ENCODE measurements at regions not wholly inside any gene's neighbourhood (a gene's known extent, or its start where the extent isn't known, plus 50 kb on each side); places are given as distances from the start of the nearest gene placed in this dataset.
"Not testable (repeated sequence)": the region's sequence is repeated elsewhere in the genome, so short reads cannot be mapped to it uniquely, and the experiment has no call there.

DNA sequence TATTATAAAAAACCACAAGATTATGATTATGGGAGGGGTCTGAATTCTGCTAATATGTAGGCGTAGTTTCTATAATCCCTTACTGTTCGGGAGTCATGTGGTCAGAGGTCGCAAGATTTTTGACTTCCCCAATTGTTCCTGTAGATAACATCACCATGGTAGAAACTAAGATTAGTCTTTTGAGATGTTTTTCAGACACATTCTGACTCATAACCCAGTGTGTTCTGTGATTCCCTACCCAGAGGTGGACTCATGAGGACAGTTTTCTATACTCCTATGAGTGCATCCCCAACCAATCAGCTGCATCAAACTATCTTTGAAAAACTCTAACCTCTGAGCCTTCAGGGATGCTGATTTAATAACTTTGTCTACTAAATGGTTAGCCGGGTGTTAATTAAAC is 175.5 kb downstream of the RFPL4B start:
- no peak for DNase-seq

DNA sequence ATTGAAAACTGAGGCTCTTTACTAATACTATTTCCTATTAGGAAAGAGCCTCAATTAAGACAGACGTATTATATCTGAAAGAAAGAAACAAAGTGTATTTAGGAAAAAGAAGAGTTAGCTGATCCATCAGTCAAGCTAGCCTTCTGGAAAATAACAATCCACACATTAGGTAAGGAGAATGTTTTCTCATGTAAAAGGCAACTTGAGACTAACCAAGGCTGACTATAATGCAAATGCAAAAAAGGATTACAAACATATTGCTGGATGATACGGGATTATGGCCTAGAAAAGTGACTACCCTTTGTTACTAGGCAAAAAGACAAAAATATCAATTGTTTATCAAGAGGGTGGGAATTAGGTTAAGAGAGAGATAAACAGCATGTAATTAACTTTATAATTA is 176.9 kb downstream of the RFPL4B start:
- DNase-seq = no peak

DNA sequence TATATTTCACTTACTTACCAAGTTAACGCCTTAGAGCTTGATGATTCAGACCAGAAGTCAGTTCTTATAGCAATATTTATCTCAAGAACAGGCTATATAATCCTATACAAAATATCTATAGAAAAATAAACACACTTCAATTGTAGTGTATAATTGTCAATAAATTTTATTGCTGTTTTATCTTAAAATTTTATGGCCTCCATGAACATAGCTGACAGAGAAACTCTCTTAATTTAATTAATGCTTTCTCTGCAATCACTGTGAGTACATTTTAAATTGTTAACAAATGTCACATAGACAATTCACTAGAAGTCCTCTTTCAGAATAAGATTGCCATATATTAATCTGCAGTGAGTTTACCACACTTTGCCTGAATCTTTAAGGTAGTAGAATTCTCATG is 178.6 kb downstream of the RFPL4B start:
- DNase-seq = no peak

DNA sequence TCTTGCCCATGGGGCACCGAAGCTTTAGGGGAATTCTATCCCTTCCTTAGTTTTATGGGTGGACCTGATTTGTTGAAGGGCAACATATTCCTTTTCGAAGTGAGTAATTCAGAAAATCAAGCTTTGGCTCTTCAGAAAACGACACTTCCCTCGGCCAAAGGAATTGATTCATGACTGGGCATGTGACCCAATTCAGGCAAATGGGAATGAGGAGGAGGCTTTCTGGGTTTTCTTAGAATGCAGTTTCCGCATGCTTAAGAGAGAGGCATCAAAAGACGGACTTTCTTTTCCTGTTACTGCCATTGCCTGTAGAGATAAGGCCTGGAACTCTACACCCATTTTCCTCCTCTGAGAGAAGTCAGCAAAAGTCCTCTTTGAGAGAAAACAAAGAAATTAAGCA is 179.5 kb downstream of the RFPL4B start:
- no peak for DNase-seq

DNA sequence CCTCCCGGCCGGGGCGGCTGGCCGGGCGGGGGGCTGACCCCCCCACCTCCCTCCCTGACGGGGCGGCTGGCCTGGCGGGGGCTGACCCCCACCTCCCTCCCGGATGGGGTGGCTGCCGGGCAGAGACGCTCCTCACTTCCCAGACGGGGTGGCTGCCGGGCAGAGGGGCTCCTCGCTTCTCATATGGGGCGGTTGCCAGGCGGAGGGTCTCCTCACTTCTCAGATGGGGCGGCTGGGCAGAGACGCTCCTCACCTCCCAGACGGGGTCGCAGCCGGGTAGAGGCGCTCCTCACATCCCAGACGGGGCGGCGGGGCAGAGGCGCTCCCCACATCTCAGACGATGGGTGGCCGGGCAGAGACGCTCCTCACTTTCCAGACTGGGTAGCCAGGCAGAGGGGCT is 181.2 kb downstream of the RFPL4B start:
- DNase-seq = not testable (repeated sequence)

DNA sequence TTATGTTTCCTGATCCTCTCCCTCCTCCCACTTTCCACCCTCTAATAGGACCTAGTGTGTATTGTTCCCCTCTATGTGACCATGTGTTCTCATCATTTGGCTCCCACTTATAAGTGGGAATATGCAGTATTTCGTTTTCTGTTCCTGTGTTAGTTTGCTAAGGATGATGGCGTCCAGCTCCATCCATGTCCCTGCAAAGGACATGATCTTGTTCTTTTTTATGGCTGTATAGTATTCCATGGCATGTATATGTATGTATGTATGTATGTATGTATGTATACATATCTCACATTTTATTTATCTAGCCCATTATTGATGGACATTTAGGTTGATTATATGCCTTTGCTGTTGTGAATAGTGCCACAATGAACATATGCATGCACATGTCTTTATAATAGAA is 188.7 kb downstream of the RFPL4B start:
- no peak for DNase-seq

DNA sequence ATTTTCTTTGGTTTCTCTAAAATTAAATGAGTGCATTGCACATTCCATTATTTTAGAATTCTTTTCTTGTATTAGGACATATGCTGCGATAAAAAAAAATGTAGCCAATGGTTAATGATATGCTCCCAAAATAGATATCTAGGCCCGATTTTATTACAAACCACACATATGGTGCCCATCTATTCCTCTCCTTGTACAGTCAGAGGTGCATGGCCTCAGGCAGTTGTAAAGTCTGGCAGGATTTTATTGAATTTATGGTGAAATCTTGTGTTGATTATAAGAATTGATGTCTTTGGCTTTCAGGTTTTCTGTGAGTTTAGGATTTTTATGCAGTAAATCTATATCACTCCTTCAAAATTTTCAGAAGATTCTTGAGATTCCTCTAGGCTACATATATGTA is 192.2 kb downstream of the RFPL4B start:
- no peak for DNase-seq

DNA sequence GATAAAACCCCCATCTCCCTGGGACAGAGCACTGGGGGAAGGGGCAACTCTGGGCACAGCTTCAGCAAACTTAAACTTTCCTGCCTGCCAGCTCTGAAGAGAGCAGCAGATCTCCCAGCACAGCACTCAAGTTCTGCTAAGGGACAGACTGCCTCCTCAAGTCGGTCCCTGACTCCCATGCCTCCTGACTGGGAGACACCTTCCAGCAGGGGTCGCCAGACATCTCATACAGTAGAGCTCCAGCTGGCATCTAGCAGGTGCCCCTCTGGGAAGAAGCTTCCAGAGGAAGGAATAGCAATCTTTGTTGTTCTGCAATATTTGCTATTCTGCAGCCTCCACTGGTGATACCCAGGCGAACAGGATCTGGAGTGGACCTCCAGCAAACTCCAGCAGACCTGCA is 194.7 kb downstream of the RFPL4B start:
- not testable (repeated sequence) for DNase-seq

DNA sequence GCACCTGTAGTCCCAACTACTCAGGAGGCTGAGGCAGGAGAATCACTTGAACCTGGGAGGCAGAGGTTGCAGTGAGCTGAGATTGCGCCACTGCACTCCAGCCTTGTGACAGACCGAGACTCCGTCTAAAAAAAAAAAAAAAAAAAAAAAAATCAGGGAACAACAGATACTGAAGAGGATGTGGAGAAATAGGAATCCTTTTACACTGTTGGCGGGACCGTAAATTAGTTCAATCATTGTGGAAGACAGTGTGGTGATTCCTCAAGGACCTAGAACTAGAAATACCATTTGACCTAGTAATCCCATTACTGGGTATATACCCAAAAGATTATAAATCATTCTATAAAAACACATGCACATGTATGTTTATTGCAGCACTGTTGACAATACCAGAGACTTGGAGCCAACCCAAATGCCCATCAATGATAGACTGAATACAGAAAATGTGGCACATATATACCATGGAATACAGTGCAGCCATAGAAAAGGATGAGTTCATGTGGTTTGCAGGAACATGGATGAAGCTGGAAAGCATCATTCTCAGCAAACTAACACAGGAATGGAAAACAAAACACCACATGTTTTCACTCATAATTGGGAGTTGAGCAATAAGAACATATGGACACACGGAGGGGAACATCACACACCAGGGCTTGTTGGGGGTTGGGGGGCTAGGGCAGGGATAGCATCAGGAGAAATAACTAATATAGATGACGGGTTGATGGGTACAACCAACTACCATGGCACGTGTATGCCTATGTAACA is 200.4 kb downstream of the RFPL4B start:
- DNase-seq = not testable (repeated sequence)

DNA sequence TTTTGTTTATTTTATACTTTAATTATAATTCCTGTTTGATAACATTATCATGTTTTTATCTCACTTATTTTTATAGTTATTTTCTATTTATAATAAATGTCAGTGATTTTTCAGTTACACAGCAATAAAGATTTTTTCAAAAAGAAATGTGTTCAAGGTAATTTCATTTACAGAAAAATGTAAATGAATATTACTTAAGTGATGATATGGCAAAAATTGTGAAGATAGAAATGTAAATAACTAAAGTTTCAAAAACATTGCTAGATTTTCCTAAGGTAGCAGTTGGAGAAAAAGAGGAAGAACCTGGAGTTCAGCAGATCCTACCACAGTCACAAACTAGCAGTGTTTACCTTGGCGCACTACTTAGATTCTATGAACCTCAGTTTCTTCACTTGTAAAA is 202.6 kb downstream of the RFPL4B start:
- DNase-seq = no peak

DNA sequence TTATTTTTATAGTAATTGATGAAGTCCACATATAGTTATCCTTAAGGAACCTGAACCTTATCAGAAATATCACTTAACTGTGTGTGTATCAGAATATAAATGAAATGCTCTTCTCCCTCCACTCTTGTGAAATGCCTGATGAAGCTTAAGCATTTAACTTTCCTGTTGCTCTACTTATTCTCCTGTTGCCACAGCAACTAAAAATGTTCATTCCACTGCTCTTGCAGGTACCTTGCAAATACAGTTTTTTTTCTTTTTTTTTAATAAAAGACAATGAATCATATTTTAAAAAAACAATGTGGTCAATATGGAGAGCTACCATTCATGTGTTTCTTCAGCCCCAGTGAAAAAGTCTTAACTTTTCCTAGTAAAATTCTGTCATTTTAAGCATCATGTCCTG is 210.3 kb downstream of the RFPL4B start:
- DNase-seq = no peak

DNA sequence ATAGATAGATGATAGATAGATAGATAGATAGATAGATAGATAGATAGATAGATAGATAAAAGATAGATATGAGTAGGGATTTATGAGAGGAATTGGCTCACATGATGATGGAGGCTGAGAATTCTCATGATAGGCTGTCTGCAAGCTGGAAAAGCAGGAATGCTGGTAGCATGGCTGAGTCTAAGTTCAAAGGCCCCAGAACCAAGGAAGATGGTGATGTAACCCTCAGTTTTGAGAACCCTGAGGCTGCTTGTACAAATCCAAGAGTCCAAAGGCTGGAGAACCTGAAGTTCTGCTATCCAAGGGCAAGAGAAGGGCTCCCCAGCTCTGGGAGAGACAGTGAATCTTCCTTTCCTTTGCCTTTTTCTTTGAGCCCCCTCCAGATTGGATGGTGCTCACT is 210.8 kb downstream of the RFPL4B start:
- DNase-seq = no peak

DNA sequence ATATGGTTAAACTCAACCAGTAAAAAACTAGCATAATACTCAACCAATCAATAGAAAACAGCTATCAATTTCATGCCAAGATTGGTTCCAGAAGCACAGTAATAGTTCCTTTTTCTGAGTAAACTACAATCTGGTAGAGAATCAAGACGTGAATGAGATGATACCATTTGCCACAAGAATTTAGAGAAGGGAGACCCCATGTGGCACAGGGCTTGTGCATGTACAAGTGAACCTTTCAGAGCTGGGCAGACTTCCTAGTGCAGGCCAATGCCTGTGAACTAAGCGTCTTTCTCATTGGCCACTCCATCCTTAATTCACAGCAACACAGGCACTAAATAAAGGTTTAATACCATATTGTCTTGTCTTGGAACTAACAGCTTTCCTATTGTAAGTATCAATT is 213.5 kb downstream of the RFPL4B start:
- DNase-seq = no peak

DNA sequence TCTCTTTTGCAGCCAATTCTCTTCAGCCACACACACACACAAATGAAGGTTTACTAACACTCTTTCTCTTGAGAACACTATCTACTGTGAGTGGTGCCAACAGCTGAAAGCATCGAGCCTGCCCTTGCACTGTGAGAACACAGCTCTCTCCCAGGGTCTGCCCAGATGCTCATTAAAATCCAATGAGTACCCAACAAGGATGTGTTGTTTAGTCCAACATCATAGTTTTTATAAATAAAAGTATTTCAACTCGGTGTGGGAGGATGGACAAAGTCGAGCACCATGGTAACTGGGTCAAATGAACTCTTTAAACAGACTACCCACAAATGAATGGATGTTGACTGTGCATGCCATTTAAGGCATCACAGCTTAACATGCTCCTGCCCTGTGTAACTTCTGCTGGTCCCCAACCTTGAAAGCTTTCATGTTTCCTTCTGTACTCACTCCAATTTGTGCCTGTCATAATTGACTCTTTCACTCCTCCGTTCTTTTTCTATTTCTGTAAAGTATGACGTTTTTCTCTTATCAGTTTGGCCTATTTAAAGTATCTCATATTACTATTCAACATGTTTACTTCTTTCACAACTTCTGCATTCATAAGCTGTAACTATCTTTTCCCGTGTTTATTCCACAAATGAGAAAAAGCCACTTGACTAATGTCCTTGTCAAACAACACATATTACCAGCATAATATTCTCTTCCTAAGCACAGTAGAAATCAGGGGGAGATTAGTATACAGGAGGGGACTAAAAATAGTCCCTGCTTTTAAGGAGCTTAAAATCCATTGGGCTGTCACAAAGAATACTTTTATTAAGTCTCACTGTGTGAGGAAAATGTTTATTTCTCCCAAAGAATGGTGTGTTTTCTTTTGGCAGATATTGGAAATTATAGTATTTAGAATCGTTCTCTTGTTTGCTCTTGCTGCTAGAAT is 215.4 kb downstream of the RFPL4B start:
- DNase-seq = no peak

DNA sequence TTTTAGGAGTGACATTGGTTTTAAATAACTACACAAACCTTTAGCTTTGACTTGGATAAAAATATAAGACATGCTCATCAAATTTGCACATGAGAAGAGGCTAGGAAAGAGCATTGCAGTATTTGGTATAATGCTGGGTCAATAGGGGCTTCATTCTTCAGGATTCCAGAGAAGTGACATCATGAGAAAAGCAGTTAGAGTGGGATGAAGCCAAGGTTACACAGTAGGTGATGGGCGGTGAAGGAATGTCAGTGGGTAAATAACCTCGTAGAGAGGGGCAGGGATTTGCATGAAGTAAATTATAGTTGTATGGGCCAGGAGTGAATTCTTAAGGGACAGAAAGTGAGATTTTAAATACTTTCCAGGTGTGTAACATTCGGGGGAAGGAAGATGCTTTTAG is 216.2 kb downstream of the RFPL4B start:
- DNase-seq = no peak

DNA sequence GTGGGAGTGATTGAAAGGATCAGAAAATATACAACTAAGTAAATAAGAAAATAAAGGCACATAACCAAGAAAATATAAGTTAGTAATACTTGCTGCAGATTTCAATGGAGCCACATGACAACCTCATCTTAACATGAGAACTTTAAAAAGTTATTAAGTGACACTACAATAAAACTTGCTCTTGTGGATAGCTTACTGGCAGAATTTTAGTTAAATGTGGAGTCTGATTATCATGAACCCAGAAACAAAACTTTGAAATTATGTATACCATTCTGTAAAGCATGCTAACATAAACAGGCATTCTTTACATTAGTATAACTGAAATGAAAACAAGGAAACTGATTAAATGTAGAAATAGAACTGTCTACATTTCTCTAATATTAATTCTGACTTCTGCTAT is 220.9 kb downstream of the RFPL4B start:
- DNase-seq = no peak

DNA sequence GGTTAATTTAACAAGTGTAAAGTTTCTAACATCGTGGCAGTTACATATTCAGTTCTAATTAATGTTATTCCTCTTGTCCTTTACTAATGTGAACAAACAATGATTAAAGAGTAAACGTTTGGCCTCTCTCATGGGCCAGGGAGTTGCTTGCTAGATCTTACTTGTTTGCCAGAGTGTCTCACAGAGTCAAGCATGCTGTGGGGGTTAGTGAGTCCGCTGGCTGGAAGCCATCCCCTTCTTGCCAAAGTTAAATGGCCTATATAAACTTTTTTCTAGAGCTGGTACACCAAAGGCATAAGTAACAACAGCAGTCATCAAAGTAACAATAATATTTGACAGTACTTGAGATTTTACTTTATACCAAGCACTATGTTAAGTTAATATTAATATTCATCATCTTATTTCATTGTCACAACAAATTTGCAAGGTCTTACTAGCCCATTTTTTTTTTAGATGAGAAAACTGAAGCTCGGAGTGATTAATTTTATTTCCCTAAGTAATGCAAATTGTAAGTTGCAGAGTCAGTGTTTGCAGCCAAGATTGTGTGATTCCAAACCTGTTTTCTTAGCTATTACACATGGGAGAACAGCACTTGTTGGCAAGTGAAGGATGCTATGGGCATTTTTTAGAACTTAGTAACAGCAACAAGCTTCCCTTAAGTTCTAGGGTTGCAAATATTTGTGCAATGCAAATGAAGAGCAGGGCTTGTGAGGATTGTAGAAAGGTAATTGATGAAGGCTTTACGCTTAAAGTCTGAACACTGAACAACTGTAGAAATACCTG is 224.5 kb downstream of the RFPL4B start:
- no peak for DNase-seq

DNA sequence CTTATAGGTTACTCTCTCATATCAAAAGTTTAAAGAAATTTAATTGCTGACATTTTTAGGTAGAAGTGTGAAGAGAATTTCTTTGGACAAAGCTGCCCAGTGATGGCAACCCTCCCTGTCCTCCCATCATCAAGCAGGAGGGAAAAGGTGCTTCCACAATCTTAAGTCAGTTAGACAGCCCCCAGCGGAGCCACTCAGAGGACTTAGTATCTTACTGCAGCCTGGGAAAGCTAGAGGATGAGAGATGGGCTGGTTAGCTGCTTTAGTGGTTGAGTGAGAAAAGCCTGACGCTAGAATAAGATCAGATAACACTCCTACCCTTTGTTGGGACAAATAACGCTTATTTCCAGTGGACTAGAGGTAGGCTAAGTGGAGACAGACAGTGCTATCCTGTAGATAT is 227.1 kb downstream of the RFPL4B start:
- DNase-seq = no peak

DNA sequence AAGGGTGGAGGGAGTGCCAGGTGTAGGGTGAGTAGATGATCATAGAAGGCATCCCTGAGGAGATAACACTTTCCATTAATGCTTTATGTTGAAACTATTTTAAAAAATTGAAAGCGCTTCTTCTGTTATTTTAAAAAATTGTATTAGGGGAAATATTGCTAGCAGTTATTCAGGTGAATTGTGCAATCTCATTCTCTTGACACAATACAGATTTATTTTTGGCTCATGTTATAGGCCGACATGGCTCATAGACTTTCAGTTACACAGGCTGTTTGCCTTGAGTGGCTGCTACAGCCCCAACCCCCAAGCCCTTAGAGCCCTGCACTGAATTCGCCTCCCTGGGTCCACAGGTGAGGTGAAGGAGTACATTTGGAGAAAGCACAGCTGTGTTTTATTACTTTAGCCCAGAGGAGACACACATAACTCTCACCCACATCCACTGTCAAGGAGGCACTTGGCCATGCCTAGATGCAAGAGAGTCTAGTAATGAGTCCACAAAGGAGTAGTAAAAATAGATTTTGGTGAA is 228.2 kb downstream of the RFPL4B start:
- no peak for DNase-seq

DNA sequence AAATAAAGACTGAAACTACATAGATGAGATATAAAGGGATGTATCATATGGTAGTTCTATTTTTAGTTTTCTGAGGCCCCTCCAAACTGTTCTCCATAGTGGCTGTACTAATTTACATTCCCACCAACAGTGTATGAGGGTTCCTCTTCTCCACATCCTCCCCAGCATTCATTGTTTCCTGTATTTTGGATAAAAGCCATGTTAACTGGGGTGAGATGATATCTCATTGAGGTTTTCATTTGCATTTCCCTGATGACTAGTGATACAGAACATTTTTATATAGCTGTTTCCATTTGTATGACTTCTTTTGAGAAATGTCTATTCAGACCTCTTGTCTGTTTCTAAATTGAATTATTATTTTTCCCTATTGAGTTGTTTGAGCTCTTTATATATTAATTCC is 229.3 kb downstream of the RFPL4B start:
- no peak for DNase-seq

DNA sequence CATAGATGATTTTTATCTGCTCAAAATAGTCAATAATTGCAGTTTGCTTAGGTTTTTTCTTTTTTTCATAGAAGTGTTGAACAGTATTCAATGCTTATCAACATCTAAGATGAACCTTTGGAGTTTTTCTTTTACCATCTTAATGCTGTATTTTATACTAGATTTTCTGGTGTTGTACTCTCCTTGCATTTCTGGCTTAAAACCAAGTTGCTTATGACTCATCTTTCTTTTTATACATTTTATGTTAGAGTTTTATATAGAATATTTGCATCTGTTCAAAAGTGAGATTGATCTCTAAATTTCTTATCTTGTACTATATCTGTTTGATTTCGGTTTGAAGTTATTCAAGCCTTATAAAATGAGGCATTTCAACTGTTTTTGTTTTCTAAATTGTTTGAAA is 232.5 kb downstream of the RFPL4B start:
- no peak for DNase-seq

DNA sequence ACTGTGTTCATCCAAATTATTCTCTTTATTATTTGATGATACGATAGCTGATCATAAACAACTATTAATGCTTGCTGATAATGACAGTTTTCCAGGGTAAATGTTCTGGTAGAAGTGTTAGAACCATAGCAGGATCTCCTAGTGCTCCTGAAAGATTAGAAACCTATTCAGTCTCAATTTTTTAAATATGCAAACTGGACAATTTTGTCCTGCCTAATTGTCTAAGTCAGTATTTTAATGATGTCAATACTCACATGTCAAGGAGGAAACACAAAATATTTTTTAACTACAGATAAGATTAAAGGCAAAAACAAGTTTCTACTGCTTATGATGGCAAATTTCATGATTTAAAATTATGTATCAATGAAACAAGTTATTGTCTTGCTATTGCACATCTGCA is 233.9 kb downstream of the RFPL4B start:
- DNase-seq = no peak

DNA sequence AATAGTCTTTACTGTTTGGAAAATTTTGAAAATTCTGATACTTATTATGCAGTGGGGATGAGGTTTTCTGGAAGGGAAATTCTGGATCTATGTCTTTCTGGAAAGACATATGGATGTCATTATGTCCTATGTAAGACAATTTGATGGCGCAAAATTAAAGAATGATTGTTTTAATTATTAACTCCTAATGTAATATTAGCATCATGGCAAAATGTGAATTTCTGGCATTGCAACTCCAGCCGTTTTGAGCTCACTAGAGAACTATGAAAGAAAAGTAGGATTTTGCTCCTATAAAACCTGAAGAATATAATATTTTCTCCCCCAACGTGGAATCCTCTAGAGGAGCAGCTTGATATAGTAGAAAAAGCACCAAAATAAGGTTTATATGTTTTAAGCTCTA is 243.2 kb downstream of the RFPL4B start:
- no peak for DNase-seq
